NB4 (cell line): ENCODE measurements at regions not wholly inside any gene's neighbourhood (a gene's known extent, or its start where the extent isn't known, plus 50 kb on each side); places are given as distances from the start of the nearest gene placed in this dataset.

Experiments used
- DNase-seq: peaks from one replicate; pipeline ENCODE4 v3.0.0; 2010; ENCODE audit warnings: low read depth
- H3K4me3 ChIP-seq: one replicate; pipeline ENCODE4 v1.5.1; 2011; ENCODE audit warnings: mild to moderate bottlenecking, low read depth, low read length, moderate library complexity
- CTCF ChIP-seq: IDR thresholded peaks from one replicate; pipeline ENCODE4 v1.5.1; 2012; ENCODE audit warnings: low read depth, low read length
- MAX ChIP-seq: IDR thresholded peaks from 2 replicates; pipeline ENCODE4 v1.6.1; 2011; ENCODE audit warnings: low read depth, low read length
- MYC ChIP-seq: IDR thresholded peaks from 2 replicates; pipeline ENCODE4 v1.6.1; 2011; ENCODE audit warnings: low read depth, low read length
- POLR2A ChIP-seq: IDR thresholded peaks from 2 replicates; pipeline ENCODE4 v1.6.1; 2011; ENCODE audit warnings: mild to moderate bottlenecking; ENCODE audit not compliant: insufficient read length; ENCODE audit errors: extremely low read depth

GRCh38 chr19:30105316-30105715, 163.3 kb downstream of the URI1 start:
- TF ChIP-seq POLR2A (no peak), MAX (no peak), CTCF (no peak), MYC (no peak)
- no peak for DNase-seq
- H3K4me3 ChIP-seq, result no peak overlapping the region

GRCh38 chr19:30105727-30106126, 163.7 kb downstream of the URI1 start:
- TF ChIP-seq CTCF, result no peak
- TF ChIP-seq MYC, result no peak
- no peak for TF ChIP-seq POLR2A
- no peak for TF ChIP-seq MAX
- no peak overlapping the region for H3K4me3 ChIP-seq
- DNase-seq, result no peak

- no peak for TF ChIP-seq CTCF
- TF ChIP-seq MYC, result no peak
- TF ChIP-seq MAX, result no peak
- no peak overlapping the region for H3K4me3 ChIP-seq
- DNase-seq, result no peak
Observed at GRCh38 chr19:30106417-30107095, 164.5 kb downstream of the URI1 start.

GRCh38 chr19:30107251-30107650, 165.2 kb downstream of the URI1 start:
- H3K4me3 ChIP-seq, result no peak overlapping the region
- DNase-seq, result no peak
- TF ChIP-seq CTCF (no peak), MYC (no peak)

GRCh38 chr19:30109565-30109964, 167.5 kb downstream of the URI1 start:
- H3K4me3 ChIP-seq, result no peak overlapping the region
- no peak for DNase-seq
- TF ChIP-seq MAX (no peak), POLR2A (no peak), CTCF (no peak), MYC (no peak)
